CD4-positive, alpha-beta T cell treated with Interleukin-21 for 1 hour (primary cell): ENCODE measurements at regions not wholly inside any gene's neighbourhood (a gene's known extent, or its start where the extent isn't known, plus 50 kb on each side); places are given as distances from the start of the nearest gene placed in this dataset.

Experiments used
- DNase-seq: peaks from one replicate; pipeline ENCODE4 v3.0.0-alpha.2; 2020

DNA sequence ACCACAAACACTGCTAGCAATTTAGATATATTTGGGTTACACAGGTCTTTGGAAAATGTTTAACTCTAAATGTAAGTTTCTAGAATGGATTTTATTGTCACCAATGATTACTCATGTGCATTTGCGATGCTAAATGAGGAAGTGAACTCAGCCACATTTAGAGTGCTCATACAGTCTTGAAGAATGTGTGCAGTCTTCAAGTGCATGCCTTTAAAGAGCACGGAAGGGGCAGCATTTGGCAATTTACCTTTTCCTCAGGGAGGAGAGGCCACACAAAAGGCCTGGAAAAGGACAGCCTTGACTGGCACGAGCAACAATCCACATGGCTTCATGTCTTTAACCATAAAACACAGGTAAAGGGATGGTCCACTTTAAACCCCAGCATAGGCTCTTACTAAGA, 78.5 kb upstream of the STK17B start:
- no peak for DNase-seq

DNA sequence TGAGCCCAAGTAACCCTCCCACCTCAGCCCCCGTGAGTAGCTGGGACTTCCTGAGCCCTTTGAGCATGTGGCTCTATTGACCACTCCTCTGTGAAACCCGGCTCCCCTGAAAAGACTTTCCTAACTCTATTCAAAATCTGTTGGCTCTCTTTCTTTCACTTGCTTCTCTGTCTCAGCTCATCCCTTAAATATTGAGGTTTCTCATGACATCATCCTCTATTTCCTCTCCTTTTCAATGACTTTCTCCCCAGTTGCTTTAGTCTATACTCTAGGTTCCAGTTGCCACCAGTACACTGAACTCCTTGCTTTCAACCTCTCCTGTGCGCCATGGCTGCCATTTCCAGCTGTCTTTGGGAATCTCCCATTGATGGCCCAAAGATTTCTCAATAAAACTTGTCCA, 79.8 kb upstream of the STK17B start:
- no peak for DNase-seq

DNA sequence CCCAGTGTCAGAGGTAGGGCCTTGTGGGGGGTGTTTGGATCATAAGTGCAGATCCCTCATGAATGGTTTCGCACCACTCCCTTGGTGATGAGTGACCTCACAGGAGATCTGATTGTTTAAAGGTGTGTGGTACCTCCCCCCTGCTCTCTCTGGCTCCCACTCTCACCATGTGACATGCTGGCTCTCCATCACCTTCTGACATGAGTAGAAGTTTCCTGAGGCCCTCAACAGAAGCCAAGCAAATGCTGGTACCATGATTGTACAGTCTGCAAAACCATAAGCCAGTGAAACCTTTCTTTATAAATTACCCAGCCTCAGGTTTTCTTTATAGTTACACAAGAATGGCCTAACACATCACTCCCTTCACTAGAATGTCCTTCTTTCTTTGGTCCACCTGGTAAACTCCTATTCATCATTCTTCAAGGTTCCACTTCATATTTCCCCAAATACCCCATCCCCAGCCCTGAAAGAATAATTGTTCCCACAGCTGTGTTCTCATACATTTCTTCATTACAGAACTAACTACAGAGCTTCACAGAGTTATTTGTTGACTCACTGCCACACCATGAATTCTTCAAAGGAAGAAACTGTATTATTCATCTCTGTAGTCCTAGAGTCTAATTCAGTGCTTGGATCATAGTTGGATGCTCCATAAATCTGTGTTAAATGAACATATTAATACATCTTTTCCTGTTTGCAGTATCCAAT, 81.2 kb upstream of the STK17B start:
- DNase-seq = no peak

DNA sequence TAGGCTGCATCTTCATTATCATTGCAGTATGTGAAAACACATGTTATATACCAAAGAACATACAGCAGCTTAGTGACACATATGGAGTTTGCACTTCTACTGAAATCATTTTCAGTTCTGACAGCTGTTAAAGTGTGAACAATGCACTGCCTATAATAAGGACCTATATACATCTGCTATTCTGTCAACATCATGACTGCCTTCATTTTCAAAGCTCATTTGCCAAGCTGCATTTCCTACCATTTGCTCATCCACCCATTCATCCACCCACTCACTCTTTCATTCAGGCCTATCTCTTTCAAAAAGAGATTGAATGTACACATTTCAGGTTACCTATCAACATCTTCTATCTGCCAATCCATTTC, 81.7 kb upstream of the STK17B start:
- no peak for DNase-seq

DNA sequence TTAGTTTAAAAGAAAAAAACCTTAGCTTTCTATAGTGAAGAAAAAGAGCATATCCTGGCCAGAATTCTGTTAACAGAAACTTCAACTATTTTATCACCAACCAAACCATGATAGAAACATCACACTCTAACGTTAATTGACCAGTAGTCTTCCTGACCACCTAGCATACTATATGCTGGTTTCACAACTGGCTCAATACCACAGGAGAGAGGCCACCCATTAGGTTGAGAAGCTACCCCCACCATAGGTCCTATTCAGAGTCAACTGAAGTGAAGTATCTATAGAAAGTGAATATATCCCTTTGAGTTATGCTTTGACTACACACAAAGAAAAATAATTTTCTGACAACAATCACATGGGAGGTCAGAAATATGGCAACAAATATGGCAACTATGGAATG, 85.2 kb upstream of the STK17B start:
- DNase-seq = no peak

DNA sequence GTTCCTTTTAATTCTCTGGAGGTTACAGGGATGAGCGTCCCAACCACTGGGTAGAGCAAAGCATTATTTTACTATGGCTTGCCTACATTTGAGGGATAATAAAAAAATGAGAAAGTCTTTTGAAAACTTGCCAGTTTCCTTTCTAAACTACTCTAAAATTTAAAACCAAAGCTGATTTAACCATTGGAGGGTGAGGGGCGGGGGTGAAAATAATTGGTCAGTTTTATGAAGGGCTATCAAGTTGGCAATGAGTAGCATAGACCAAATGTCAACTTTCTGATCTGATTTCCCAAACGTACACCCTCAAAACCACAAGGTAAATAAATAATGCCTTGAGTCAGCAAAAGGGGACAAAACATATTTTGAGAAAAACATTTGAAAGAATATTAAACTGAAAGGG, 85.7 kb upstream of the STK17B start:
- no peak for DNase-seq

DNA sequence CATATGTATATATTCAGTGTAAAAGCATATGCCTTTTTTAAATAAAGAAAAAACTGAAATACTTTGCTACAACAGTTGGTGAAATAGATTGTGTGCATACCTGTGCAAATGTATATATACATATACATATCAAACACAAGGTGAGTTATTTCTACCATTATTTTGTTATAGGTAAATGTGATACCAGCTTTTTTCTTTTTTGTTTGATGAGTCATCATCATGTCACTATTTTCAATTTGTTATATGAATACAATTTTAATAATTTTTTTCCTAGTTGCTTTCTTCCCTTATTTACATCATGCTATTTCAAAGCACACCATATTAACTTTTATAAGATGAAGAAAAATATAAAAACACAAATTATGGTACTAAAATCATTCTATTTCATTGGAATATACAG, 87.0 kb upstream of the STK17B start:
- DNase-seq = no peak

DNA sequence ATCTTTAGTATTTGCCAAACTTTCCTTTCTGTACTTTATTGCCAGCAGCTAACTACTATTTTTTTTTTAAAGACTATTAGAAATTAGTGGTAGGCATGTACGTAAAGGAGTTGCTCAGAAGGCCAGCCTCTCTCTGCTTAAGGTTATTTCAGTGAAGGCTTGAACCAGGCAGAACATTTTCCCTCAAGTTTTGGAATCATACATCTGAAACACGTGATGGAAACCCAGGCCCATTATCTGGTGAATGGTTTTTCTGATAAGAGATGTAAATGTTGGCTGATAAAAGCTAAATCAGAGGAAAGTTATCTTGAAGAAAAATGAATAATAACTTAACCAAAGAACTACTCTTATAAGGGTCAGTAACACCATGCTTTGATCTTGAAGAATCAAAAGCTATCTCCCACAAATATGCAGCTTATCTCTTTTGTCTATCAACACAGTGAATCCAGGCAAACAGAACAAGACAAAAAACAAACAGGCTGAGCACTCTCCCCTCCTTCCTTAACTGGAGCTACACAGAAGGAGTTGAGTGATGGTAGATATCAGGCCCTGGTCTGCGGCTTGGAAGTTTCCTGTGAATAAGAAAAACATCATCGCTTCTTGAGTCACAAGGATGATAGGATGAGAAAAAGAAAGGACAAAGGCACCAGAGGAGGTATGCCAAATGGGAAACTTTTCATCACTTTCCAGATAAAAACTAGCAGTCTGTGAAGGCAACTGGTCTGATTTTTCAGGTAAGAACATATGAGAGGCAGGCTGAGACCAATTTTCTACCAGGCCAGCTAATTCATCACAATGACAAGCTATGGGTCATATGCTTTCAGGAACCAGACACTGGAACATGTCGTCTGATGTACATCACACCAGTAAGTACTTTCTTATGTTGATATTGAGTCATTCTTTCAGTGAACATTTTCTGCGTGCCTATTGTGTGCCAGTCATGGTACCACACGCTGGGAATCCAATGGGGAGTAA, 88.4 kb upstream of the STK17B start:
- peak; percentile 51 for DNase-seq

DNA sequence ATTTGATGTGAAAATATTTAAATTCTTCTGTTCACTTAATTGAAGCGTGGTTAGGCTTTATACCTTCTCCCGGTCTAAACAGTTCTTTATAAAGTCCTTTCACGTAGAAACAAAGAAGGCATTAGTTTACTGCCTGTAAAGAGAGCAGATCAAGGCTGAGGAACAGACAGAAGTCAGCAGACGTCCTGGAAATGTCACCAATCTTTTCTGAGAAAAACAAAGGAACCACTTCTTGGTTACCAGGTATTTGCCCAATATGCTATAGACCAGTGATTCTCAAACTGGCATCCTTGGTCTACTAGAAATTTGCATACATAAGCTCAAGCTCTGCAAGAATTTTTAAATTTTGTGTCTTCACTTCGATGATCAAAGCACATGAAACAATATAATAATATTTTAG, 89.2 kb upstream of the STK17B start:
- peak; percentile 71 for DNase-seq

DNA sequence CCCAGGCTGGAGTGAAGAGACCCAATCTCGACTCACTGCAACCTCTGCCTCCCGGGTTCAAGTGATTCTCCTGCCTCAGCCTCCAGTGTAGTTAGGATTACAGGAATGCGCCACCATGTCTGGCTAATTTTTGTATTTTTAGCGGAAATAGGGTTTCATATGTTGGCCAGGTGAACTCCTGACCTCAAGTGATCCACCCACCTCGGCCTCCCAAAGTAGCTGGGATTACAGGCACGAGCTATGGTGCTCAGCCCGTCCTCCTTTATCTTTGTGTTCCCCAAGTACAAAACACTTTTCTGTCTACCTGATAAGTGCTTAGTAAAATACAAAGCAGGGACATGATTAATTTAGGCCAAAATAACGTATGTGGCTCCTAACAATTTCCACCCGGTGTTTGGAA, 91.2 kb upstream of the STK17B start:
- DNase-seq = no peak

DNA sequence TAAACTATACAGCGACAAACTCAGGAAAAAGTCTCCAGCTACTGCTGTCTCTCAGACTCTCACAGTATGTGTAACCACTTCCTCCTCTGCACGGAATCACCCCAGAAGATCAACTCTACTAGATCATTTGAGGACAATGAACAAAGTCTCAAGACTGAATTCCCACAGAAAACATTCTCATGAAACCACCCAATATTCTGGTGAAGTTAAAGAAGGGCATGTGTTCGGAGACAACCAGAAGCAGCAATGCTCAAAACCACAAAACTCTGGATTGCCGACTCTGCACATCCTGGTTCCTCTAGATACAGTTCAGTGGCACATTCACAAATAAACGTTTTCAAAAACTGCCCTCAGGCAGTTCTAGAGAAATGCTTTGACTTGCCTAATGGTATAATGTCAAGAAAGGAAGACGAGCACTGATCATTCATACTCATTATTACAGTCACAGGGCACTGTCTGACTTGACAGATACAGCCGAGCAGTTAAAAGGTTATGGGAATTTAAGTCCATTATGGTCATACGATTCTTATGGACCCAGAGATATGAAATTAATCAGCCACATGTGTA, 91.9 kb upstream of the STK17B start:
- DNase-seq = peak; percentile 79

DNA sequence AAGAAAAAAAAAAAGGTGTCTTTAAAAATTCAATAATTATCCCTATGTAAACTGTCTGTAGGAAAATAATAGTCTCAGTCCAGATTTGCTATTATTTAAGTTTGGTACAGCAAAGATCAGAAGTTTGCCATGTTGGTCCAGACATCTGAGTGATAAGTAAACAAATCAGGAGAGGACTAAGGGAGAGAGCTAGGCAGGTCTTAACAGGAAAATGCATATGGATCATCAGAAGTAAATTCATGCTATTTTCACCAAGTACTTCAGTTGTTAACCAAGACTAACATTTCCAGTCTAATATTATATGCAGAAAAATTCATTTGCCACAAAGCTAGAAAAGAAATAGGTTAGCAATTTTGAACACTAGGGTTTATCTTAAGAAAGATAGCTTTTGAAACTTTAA, 95.0 kb upstream of the STK17B start:
- no peak for DNase-seq

DNA sequence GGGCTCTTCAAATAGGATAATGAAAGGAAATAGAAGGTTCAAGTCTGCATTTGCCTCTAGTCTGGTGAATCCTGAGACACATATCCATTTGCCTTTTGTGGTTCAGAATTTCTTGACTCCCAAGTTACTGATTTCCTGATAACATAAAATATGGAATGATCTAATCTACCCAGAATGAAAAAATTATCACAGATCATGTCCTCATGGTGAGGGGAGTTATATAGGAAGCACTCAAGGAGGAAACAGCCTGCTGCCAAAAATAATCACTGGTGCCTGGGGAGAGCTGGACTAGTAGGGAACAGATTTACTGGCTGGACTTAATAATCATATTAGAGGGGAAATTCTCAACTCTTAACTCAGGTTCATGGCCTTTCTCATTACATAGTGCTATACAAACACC, 95.5 kb upstream of the STK17B start:
- DNase-seq = no peak

DNA sequence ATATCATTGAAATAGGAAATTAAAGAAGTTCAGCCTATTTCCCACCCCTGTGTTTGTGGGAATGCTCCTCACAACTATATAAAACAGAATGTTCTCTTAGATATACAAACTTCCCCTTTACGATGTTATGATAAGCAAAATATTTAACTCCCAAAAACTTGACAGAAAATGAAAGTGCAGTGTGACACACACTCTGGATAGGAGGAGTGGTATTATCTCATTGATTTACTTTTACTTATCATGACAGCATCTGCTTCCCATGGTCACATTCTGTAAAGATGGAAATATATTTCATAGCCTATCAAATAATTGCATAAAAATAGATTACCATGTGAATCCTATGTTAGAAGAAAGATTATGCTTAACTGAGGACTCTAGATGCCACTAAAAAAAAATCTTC, 96.6 kb upstream of the STK17B start:
- DNase-seq = no peak

DNA sequence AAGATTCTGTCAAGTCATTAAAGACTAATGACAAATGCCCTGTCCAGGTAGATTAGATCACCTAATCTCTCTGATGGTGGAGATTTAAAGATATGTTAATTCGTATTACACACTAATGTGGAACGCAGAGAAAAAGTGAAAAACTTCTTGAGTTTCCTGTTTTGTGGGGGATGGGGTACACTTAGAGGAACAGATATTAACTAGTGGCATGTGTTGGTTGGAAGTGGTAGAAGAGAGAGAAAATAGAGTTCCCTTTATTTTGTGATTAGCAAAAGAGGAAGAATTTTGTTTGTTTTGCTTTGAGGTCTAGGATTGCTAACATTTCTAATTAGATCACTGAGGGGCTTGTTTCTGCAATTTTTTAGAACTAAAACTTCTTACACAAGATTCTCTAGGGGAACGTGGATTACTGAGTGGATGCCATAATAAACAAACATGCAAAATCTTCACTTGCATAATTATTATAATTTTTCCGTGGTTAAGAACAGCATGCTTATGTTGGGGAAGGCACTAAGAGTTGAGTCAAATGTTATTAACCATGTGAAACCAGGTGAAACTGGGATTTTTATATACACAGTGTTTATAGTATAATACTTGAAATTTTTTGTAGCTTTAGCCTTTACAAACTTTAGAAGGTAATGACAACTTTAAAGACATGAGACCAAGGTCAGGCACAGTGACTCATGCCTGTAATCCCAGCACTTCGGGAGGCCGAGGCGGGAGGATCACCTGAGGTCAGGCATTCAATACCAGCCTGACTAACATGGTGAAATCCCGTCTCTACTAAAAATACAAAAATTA, 97.4 kb upstream of the STK17B start:
- peak; percentile 48 for DNase-seq

DNA sequence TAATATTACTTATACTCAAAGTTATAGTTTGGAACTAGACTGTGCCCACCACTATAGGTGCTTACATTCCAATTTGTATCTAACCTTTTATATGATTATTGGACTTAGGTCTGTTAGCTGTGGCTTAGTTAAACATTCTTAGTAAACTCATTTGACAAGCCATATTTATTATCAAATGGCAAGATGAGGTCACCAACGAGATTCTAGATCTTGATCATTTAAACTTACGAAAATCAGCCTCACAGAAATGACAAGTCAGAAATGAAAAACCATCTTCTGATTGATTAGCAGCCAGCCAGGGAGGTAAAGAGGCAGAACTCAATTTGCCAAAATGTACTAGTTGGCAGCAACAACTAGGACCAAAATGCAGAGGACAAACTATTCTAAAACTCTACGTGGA, 100.4 kb upstream of the STK17B start:
- no peak for DNase-seq

DNA sequence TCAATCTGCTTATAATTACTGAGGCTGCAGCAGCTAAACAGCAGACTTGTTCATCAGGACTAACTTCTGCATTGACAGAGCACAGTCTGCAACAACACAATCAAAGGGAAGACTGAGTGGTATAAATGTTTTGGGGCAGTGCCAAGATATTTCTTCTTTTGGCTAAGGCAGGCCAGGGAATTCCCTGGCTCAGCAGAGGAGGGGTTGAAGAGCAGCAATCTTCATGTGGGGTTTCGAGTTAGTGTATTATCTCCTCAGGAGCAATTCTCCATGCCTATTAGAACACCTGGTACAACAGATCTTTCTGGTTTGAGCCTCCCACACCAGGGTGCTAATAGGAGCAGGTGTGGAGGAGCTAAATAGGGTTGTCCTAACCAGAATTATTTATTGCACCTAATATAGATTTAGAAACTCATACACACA, 103.0 kb upstream of the STK17B start:
- DNase-seq = peak; percentile 57

DNA sequence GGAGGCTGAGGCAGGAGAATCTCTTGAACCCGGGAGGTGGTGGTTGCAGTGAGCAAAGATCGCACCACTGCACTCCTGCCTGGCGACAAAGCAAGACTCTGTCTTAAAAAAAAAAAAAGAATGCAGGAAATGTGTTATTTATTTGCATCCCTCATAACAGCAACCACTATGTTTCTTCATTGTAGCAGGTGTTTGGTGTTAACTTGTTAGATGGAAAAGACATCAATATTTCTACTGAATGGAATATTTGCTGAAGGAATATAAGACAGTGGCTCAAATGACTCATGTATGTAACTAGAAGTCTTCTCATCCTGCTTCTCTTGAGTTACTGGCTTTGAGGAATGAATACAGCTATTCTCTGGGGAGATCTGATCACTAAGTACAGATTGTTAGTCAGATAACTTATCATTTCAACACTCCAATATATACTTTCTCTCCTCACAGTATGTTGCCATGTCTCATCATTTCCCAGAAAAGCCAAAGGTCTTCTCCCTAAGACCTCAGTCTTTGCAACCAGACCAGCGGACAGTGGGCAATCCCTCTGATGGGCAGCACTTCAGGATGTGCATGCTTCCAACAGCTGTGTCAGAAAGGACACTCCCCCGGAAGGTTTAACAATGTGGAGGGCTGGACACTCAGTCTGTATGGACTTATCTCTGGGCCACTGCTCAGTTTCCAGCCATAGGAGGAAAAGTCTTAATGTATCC, 104.4 kb upstream of the STK17B start:
- no peak for DNase-seq

DNA sequence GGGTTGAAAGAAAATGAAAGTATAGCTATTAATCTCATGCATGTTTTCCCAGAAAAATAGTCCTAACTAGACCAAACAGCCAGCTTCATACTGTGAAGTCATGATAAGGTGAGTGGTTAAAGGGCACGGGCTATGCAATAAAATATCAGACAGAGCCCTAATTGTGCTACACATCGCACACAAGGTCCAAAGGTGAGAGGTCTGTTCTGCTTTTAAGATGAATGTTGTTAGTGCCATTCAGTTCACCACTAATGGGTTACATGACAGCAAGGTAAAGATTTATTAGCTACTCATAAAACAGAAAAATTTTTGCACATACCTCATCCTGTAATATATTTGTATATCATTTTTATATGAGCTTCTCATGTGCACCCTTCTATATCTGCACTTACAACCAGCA, 105.0 kb upstream of the STK17B start:
- no peak for DNase-seq

DNA sequence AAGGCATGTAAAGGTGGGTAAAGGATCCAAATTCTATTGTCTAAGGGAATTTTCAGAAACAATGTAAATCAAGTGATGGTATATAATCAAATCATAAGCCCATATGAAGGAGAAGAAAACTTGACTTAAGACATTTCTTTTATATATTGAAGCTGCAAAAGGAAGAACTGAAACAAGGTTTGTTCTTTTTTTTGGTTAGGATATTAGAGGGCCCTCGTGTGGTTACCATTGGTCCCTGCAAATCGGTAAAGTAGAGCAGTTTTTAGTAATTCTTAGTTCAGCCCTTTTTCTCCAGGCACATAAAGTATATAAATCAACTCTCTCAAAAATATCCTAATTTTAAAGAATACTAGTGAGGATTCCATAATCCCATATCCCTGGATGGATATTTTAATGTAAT, 105.6 kb upstream of the STK17B start:
- peak; percentile 68 for DNase-seq

DNA sequence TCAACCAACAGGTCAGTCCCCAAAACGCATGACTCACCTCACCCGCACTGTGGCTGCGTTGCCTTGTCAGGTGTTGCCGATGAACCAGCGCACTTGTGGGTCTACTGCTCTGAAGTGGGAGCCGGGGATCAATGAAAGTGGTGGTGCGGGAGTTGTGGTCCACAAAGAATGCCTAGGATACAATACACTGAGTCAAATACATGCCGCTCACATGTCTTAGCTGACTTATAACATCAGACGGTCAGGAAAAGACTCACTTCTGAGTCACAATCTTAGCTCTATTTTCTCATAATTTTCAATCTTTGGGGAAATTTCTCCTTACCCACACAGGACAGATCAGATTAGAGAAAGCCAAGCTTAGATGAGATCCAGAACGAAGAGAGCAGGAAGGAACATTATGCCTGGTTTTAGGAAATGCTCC, 107.1 kb upstream of the STK17B start:
- DNase-seq = no peak

DNA sequence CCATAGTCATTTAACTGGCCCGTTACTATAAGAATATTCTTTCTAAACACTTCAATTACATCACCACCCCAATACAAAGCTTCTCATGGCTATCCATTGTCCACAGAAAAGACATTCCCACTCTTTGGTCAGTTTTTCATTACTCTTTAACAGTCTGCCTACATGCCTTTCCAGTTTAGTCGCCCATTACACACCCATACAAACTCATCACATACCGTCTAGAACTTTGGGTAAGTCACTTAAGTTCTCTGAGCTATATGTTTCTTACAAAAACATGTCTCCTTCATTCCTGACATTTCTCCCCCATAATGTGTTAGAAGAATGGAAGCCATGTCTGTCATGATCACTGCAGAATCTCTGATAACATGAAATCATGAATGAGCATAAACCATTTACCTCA, 108.2 kb upstream of the STK17B start:
- no peak for DNase-seq
